EL (cell line): ENCODE measurements at regions not wholly inside any gene's neighbourhood (a gene's known extent, or its start where the extent isn't known, plus 50 kb on each side); places are given as distances from the start of the nearest gene placed in this dataset.

Experiments used
- DNase-seq: peaks from one replicate; pipeline ENCODE4 v3.0.0-alpha.2; 2016

- no peak for DNase-seq
These were observed 107.3 kb upstream of the APC start for GRCh38 chr5:112630246-112631009.

GRCh38 chr5:112634166-112634565, 103.5 kb upstream of the APC start:
- no peak for DNase-seq

- DNase-seq: no peak
These were observed 102.9 kb upstream of the APC start for GRCh38 chr5:112634796-112635195.

- DNase-seq: no peak
These were observed 102.4 kb upstream of the APC start for GRCh38 chr5:112635276-112635675.

- DNase-seq: no peak
These were observed 101.6 kb upstream of the APC start for GRCh38 chr5:112635771-112636731.

- DNase-seq: peak; percentile 20
These were observed 100.9 kb upstream of the APC start for GRCh38 chr5:112636751-112637150.

GRCh38 chr5:112637343-112637742, 100.3 kb upstream of the APC start:
- no peak for DNase-seq

- DNase-seq: no peak
These were observed 97.1 kb upstream of the APC start for GRCh38 chr5:112640546-112640945.

- no peak for DNase-seq
These were observed 96.1 kb upstream of the APC start for GRCh38 chr5:112641515-112642110.

GRCh38 chr5:112642885-112643284, 94.8 kb upstream of the APC start:
- peak; percentile 11 for DNase-seq

GRCh38 chr5:112643339-112643971, 94.2 kb upstream of the APC start:
- DNase-seq: no peak

- DNase-seq: no peak
These were observed 91.3 kb upstream of the APC start for GRCh38 chr5:112646139-112646936.

GRCh38 chr5:112647428-112647827, 90.3 kb upstream of the APC start:
- DNase-seq: no peak

GRCh38 chr5:112648264-112648663, 89.4 kb upstream of the APC start:
- no peak for DNase-seq

- DNase-seq: no peak
These were observed 87.8 kb upstream of the APC start for GRCh38 chr5:112649882-112650281.

- no peak for DNase-seq
These were observed 84.0 kb upstream of the APC start for GRCh38 chr5:112653638-112654205.

GRCh38 chr5:112655513-112655912, 82.2 kb upstream of the APC start:
- no peak for DNase-seq

- no peak for DNase-seq
These were observed 81.2 kb upstream of the APC start for GRCh38 chr5:112656451-112656850.

- DNase-seq: no peak
These were observed 79.9 kb upstream of the APC start for GRCh38 chr5:112657804-112658203.

- DNase-seq: no peak
These were observed 77.3 kb upstream of the APC start for GRCh38 chr5:112660359-112660758.

- DNase-seq: no peak
These were observed 74.5 kb upstream of the APC start for GRCh38 chr5:112663146-112663545.

- DNase-seq: peak; percentile 30
These were observed 69.7 kb upstream of the APC start for GRCh38 chr5:112668016-112668415.
